A673 (cell line): ENCODE measurements at regions not wholly inside any gene's neighbourhood (a gene's known extent, or its start where the extent isn't known, plus 50 kb on each side); places are given as distances from the start of the nearest gene placed in this dataset.

ENCODE experiments used
- BruUV-seq: library from RNA; stranded (reverse); fragments of 400-500 nt; replicated peaks from 2 replicates; lab custom pipeline; 2021; lab: Mats Ljungman, UMichigan
- CTCF ChIA-PET: fragments of 300-600 bp; sonication (Branson Sonifier 250); formaldehyde crosslinking; loops from one replicate; lab custom pipeline; 2022; ENCODE audit warnings: antibody characterized with exemption; lab: Charles Lee
- POLR2A ChIA-PET: fragments of 300-600 bp; sonication (Branson Sonifier 250); formaldehyde crosslinking; loops from one replicate; lab custom pipeline; 2022; ENCODE audit warnings: antibody characterized with exemption; ENCODE audit not compliant: low non-redundant PET; lab: Charles Lee
- DNase-seq: peaks from one replicate; pipeline ENCODE4 v3.0.0-alpha.2; 2015; ENCODE audit warnings: low spot score
- H3K27ac ChIP-seq: fragments of 200-600 bp; sonication (generic); 2 replicates; pipeline ENCODE4 v1.5.1; 2016; ENCODE audit warnings: mixed run types, low read depth, mild to moderate bottlenecking, mixed read lengths, antibody characterized with exemption, low read length; ENCODE audit not compliant: poor library complexity, severe bottlenecking
- H3K27me3 ChIP-seq: fragments of 200-600 bp; sonication (generic); replicated peaks from 2 replicates; pipeline ENCODE4 v1.6.1; 2017; ENCODE audit warnings: mixed run types, low read depth, mild to moderate bottlenecking, mixed read lengths, antibody characterized with exemption, low read length; ENCODE audit not compliant: insufficient read depth, poor library complexity
- H3K36me3 ChIP-seq: fragments of 200-600 bp; sonication (generic); 2 replicates; pipeline ENCODE4 v1.6.1; 2016; ENCODE audit warnings: mixed run types, mild to moderate bottlenecking, mixed read lengths, antibody characterized with exemption, low read length; ENCODE audit not compliant: insufficient read depth, poor library complexity, severe bottlenecking
- H3K4me1 ChIP-seq: fragments of 200-600 bp; sonication (generic); 2 replicates; pipeline ENCODE4 v1.6.1; 2017; ENCODE audit warnings: mixed run types, mild to moderate bottlenecking, mixed read lengths, antibody characterized with exemption, low read length; ENCODE audit not compliant: insufficient read depth, poor library complexity, severe bottlenecking
- H3K4me3 ChIP-seq: fragments of 200-600 bp; sonication (generic); 2 replicates; pipeline ENCODE4 v1.5.1; 2016; ENCODE audit warnings: low read depth, mixed run types, mild to moderate bottlenecking, mixed read lengths, low read length; ENCODE audit not compliant: poor library complexity, severe bottlenecking
- H3K9me3 ChIP-seq: fragments of 200-600 bp; sonication (generic); 2 replicates; pipeline ENCODE4 v1.6.1; 2016; ENCODE audit warnings: mixed run types, low read depth, mild to moderate bottlenecking, mixed read lengths, antibody characterized with exemption, low read length; ENCODE audit not compliant: poor library complexity, severe bottlenecking
- EZH2 ChIP-seq: fragments of 200-600 bp; sonication (generic); IDR thresholded peaks from 2 replicates; pipeline ENCODE4 v1.6.1; 2017; ENCODE audit warnings: borderline replicate concordance, low read depth, mild to moderate bottlenecking, mixed read lengths, antibody characterized with exemption, low read length; ENCODE audit not compliant: poor library complexity, severe bottlenecking
- intact Hi-C: fragments of 100-400 bp; cut with micrococcal nuclease; formaldehyde crosslinking; loops from one replicate; pipeline ENCODE4 v1.10.0; 2022; ENCODE audit not compliant: unreplicated experiment
- TF ChIP-seq, protein P1 (sequence below): fragments of 300-800, 200-600 bp; sonication (generic); conservative IDR thresholded peaks from 2 replicates; pipeline ENCODE4 v1.5.1; 2017; ENCODE audit warnings: low read depth, mild to moderate bottlenecking, antibody characterized with exemption, low read length, moderate library complexity, mixed read lengths

DNA sequence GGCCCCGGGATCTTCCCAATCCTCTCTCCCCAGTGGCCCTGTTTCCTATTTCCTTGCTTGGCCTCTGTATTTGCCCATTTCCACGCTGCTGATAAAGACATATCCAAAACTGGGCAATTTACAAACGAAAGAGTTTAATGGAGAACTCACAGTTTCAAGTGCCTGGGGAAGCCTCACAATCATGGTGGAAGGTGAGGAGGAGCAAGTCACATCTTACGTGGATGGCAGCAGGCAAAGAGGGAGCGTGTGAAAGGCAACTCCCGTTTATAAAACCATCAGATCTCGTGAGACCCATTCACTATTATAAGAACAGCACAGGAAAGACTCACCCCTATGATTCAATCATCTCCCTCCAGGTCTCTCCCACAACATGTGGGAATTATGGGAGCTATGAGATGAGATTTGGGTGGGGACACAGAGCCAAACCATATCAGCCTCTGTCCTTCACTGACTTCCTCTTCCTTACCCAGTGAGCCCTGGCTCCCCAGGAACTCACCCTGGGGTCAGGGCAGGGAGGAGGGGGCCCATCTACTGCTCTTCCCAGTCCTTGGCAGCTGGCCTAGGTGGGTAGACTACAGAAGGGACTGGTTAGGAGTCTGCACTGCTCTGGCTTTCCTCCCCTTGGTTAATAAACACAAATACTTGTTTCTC, 105.8 kb upstream of the MYCN start:
- Histone ChIP-seq H3K9me3 (no peaks in the 10 kb centered on the region), H3K4me3 (no peak overlapping the region), H3K36me3 (no peaks in the 10 kb centered on the region), H3K27ac (no peak overlapping the region), H3K27me3 (no peaks in the 10 kb centered on the region), H3K4me1 (no peaks in the 10 kb centered on the region)
- no peak for DNase-seq
- BruUV-seq: no TSS peak
- ChIA-PET CTCF (no interaction called here), POLR2A (no interaction called here)
- intact Hi-C loops: no loop called here
- no peak for TF ChIP-seq EZH2
- TF ChIP-seq, protein P1, sequence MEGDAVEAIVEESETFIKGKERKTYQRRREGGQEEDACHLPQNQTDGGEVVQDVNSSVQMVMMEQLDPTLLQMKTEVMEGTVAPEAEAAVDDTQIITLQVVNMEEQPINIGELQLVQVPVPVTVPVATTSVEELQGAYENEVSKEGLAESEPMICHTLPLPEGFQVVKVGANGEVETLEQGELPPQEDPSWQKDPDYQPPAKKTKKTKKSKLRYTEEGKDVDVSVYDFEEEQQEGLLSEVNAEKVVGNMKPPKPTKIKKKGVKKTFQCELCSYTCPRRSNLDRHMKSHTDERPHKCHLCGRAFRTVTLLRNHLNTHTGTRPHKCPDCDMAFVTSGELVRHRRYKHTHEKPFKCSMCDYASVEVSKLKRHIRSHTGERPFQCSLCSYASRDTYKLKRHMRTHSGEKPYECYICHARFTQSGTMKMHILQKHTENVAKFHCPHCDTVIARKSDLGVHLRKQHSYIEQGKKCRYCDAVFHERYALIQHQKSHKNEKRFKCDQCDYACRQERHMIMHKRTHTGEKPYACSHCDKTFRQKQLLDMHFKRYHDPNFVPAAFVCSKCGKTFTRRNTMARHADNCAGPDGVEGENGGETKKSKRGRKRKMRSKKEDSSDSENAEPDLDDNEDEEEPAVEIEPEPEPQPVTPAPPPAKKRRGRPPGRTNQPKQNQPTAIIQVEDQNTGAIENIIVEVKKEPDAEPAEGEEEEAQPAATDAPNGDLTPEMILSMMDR: no peak

DNA sequence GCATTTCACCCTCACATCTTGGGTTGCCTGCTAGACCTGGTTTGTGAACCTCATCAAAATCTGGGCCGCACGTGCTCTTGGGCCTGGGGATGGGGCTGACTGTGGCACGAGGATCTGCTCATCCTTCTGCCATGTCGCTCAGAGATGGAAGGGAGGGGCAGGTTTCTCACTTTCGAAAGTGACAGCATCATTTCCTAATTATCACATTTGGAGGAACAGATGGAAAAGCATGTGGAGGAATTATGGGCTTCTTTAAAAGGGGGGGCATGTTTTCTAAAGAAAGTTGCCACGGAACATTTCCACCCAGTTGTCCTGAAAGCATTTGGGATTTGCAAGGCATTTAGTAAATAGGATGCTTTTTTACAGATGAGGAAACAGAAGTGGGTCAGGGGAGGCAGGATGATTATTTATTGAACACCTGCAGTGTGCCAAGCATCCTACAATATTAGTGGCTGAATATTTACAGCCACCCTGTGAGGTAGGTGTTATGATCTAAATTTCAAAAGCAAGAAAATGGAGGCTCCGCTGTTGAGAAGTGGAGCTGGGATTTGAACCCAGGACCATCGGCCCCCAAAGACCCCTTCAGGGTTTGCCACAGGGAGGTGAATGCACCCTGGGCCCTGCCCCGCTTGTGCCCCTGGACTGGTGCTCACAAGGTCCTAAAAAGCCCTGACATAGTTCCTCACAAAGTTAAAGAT, 104.2 kb upstream of the MYCN start:
- no TSS peak for BruUV-seq
- Histone ChIP-seq H3K36me3 (no peaks in the 10 kb centered on the region), H3K27me3 (no peaks in the 10 kb centered on the region), H3K4me1 (no peaks in the 10 kb centered on the region), H3K9me3 (no peaks in the 10 kb centered on the region), H3K4me3 (no peak overlapping the region), H3K27ac (no peak overlapping the region)
- no peak for DNase-seq
- TF ChIP-seq, protein P1: no peak
- no peak for TF ChIP-seq EZH2
- intact Hi-C loops: no loop called here
- ChIA-PET POLR2A (no interaction called here), CTCF (no interaction called here)

DNA sequence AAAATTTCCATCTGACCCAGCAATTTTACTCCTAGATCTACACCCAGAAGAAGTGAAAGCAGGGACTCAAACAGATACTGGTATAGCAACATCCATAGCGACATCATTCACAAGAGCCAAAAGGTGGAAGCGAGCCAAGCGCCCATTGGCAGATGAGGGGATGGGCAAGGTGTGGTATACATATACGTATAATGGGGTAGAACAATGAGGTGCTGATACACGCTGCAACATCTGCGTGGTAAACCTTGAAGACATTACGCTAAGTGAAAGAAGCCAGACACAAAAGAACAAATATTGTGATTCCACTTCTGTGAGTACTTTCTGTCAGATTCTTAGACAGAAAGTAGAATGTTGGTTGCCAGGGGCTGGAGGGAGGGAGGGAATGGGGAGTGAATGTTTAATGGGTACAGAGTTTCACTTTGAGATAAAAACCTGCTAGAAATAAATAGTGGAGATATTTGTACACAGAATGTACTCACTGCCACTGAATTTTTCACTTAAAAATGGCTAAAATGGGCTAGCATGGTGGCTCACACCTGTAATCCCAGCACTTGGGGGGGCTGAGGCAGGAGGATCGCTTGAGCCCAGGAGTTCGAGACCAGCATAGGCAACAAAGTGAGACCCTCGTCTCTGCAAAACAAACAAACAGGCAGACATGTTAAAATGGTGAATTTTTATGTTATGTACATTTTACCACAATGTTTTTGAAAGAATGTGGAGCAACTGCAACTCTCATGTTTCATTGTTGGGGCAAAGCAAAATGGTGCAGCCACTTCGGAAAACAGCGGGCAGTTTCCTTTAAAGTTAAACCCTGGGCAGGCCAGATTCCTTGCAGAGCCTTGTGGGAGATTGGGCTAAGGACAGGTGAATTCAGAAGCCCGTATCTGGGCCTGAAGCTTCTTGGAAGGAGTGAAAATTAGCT, 103.4 kb upstream of the MYCN start:
- CTCF ChIA-PET: no interaction called here
- Histone ChIP-seq H3K4me1 (no peaks in the 10 kb centered on the region), H3K27me3 (no peaks in the 10 kb centered on the region), H3K27ac (no peak overlapping the region), H3K36me3 (no peaks in the 10 kb centered on the region), H3K4me3 (no peak overlapping the region), H3K9me3 (no peaks in the 10 kb centered on the region)
- TF ChIP-seq, protein P1: no peak
- no peak for TF ChIP-seq EZH2
- POLR2A ChIA-PET: no interaction called here
- intact Hi-C loops: no loop called here
- no TSS peak for BruUV-seq
- no peak for DNase-seq
